Activated CD4-positive, alpha-beta T cell treated with anti-CD3 and anti-CD28 coated beads, Interleukin-2, amount 50 U/mL, for 4 hours (primary cell): ENCODE measurements at regions not wholly inside any gene's neighbourhood (a gene's known extent, or its start where the extent isn't known, plus 50 kb on each side); places are given as distances from the start of the nearest gene placed in this dataset.
A peak's percentile ranks its signal among the peaks of the same experiment; 100 is the strongest.

Source experiments
- DNase-seq, 2 experiments: peaks; one replicate each; pipeline ENCODE4 v3.0.0-alpha.2; 2020

DNA sequence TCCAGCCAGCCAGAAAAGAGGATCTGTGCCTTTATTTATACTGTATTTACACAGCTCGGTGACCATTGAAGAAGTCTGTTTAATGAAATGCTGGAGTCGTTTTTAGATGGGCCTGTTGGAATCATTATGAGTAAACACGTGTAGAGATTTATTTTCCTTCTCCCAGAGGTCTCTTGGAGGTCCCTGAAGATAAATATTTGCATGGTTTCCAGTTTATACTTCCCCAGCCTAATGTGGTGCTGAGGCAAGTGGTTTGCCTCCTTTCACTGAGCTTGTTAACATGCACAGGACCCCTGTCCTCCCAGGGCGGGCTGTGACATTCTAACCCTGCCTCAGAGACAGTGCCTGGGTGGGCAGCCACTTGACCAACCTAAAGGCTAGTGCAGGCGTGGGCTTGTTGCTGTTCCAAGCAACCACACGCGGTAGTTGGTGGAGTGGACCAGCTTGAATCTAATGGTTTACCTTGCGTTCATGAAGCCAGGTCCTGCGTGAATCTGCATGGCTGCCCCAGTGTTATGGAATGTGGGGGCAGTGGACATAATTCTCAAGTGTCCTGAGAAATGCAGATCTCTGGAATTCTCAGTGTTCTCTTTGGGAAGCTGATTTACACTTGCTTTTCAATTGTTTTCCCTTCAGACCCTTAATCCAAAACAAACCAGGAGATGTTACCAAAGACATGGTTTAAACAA is 130.2 kb upstream of the DLX2 start:
- no peak for DNase-seq

DNA sequence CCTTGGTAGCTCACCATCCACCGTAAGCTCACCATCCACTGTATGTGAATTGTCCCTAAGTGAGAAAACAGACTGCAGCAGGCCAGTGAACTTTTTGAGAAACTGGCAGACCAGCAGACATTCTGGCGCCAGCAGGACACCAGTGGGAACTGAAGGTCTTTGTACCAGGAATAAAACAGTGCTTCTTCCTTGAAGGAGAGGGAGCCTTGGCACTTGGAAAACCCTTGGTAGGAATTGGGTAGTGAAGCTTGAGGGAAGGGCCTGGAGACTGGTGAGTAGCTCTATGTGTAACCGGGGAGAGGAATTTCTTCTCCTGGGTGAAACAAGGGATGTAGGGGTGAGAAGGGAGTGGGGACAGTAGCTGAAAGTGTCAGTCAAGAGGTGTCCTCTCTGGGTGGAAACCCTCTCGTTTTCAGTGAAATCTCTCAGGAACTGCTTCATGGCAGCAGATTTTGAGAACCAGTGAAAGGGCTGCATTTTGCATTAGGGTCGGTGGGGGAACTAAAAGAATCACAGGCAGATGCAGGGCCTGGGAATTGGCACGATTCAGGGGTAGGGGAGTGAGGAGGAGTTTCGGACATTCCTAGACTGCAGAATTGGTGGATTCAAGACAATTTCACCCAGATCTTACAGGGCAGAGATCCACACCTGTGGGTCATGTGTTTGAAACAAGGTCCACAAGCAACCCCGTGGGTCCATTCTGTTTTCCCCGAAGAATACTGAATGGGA is 131.5 kb upstream of the DLX2 start:
- DNase-seq: no peak

DNA sequence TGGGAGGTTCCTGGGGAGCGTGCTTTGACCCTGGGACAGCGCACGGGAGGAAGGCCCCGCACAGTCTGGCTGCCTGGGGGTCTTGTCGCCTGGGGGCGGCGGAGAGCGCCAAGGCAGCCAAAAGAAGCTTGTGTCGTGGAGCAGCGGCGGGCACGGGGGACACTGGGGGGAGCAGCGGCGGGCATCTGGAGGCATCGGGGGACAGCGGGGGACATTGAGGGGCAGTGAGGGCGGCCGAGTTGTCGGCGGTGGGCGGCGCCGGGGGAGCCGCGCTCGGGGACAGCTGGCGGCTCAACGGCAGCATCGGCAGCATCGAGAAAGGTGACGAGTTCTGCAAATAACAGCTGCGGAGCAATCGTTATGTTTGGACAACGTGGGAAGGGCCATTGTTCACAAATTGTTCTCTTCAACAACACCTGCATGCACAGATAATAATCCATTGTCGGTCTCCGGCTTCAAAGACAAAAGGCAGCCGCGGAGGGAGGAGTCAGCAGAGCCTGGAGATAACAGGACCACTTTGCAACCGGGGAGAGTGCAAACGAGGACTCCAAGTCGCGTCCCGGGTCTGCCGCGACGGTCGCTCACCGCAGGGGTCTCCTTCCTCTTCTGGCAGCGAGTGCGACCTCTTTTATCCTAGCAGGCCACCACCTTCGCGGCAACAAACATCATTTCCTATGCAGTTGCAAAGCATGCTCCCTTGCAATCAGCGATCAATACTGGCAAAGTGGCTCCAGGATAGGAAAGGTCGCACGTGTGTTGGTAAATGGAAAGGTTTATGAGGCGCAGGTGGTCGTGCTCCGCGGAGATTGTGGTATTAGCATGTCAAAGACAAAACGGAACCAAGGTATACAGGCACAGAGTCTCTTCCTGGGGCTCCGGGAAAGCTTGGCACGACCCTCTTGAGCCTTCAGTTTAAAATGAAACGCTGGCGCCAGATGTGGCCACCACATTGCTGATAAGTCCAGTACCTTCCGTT is 132.3 kb upstream of the DLX2 start:
- peak; percentile 15 to 18 for DNase-seq

GRCh38 chr2:172239944-172240590 is 137.4 kb upstream of the DLX2 start:
- DNase-seq: no peak

DNA sequence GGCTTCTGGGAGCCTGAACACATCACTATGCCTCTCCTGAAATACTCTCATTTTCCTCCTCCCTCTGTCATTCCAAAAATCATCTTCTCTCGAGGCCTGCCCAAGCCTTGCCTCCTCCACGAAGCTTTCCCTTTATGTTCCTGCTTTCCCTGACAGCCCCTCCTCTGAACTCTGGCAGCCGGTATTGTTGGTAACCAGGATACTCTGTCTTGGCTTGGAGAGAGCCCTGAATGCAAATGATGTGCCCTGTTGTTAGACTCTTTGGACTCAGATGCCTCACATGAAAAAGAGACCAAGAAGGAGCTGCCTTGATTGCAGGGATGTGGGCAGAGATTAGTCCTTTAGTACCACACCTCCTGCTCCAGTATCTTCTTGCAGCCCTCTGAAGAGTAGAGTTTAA is 138.5 kb upstream of the DLX2 start:
- DNase-seq: no peak

DNA sequence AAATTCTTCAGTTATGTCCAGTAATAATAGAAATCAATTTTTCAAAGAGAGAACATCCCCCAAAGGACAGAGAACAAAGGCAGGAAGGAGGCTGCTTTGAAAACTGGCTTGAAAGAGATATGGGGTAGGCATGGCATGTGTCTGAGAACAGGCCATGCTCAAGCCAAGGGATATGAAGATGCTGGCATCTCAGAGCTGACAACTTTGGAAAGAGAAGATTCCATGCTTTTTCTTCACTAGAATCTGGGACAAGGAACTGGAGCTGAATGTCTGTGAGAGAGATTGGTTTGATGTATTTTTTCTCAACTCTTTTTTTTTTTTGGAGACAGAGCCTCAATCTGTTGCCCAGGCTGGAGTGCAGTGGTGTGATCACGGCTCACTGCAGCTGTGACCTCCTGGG is 139.8 kb upstream of the DLX2 start:
- DNase-seq: no peak

DNA sequence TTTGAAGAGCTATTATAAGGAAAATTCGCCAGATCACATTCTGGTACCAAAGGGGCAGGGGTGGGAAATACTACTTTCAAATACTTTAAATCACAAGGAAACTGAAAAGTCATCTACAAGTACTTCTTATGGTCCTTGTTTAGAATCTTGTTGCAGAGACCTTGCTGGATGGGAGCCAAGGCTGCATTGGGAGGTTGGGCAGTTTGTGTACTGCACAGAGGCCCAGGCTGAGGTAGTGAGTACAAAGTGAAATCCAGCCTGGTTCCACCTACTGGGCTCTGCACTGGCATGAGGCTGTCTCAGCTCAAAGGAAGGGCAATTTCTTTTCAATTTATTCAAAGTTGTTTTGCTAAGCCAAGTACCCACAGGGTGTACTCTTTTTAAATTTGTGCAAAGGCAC is 140.3 kb upstream of the DLX2 start:
- no peak for DNase-seq

DNA sequence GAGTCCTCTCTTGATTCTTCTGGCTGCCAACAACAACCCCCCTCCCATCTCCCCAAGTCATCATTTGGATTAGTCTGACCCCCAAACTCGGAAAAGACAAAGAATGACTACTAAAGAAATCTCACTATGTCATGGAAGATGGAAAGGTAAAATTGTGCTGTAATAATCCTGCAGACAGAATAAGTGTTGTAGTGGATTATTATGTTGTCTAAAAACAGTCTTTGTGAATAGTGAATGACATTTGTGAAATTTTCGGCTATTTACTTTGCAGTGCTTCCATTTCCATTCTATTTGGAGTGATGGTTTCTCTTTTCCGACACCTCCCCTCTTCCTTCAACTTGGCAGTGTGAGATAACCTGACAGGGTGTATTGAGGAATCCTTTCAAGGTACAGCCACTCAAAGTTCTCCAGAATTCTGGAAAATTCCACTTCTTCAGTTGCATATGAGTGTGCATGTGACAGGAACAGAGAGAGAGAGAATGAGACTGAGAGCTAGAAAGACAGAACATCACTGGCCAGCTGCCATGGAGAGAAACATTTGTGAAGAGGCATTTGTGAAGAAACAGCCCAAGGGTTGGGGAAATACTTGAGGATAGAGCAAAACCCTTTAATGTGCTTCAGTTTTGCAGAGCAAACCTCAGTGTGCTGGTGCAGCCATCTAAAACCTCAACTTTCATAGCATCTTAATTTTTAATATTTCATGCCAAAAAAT is 141.9 kb upstream of the DLX2 start:
- no peak for DNase-seq

- DNase-seq: no peak
Observed at GRCh38 chr2:172246649-172247048, 143.9 kb upstream of the DLX2 start.

- DNase-seq: no peak
Observed at GRCh38 chr2:172247203-172247602, 144.5 kb upstream of the DLX2 start.

GRCh38 chr2:172248381-172248780 is 145.7 kb upstream of the DLX2 start:
- no peak for DNase-seq

DNA sequence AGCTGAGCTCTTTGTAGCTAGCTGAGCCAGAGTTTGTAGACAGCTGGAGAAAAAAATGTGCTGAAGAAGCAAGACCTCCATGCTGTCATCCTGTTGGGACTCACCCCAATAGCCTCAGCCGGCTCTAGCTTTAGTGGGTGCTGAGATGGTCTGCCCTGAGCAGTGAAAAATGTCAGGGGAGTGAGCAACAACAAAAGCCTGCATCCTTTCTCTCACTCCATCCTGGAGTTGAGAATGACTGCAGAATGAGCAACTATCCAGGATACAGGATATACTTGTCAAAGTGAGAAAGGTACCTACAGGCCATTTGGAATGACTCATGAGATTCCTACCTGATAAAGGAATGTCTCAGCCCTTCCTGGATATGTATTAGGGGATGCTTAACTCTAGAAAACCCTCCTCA is 146.1 kb upstream of the DLX2 start:
- DNase-seq: no peak

DNA sequence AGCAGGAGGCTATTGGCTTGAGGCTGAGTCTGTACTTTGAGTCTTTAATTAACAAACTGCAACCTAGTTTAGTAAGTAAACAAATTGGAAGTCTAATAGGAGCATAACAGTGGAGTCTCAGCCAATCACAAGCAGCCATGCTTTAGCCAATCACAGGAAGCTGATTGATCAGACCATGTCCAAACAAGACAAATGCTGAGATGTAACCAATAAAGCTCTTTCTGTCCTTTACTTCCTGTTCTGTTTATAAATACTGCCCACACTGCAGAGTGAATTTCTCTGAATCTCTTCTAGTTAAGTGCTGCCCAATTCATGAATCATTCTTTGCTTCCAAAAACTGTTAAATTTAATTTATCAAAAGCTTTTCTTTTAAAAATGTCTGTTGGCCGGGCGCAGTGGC is 146.6 kb upstream of the DLX2 start:
- no peak for DNase-seq

DNA sequence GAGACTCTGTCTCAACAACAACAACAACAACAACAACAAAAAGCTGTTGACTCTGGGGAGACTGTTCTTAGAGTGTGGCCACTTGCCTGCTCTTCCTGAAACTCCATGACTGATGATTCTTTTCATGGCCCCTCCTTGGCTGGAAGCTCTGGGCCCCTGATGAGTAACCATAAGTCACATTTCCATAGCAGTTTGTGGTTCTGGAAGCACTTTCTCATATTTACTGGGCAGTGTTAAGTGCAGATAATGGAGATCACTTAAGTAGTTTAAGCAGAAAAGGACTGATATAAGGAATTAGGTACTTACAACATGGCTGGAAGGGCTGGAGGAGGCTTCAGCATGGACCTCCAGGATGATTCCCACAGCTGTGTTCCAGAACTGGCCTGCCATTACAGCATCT is 147.3 kb upstream of the DLX2 start:
- no peak for DNase-seq

DNA sequence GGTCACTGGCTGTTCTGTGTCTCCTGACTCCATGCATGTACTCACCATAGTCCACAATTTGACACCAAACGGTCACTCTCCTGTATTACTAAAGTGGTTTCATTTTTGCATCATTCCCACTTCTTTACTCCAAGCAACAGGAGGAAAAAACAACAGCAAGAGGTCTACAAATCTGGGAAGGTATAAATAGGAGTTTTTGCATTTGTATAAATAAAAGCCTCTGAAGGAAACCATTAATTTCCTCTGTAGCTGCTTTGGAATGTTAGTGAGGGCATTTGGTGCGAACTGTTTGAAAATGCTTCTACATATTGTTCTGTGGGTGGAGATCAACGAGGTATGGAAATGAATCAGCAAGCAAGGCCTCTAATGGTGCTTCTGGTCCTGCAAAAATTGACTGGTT is 148.5 kb upstream of the DLX2 start:
- no peak for DNase-seq

DNA sequence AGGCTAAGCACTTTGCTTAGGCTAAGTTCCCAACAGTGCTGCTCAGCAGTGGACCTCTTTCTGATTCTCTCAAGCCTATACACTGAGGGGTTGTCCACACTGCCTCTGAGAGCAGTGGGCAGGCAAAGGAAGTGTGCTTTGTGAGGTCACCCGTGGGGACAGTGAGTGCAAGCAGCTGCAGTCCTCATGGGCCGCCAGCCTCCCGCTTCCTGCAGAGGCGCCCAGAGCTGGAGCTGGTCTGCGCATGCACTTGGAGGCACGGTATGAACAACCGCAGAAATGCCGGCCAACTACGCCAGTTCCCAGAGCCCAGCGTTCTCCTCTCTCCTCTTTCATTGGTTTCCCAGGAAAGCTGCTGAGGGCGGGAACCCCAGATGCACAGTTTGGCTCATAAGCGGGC is 149.5 kb upstream of the DLX2 start:
- no peak for DNase-seq

GRCh38 chr2:172253190-172254052 is 150.7 kb upstream of the DLX2 start:
- DNase-seq: peak; percentile 22 to 28

GRCh38 chr2:172256886-172257285 is 154.2 kb upstream of the DLX2 start:
- DNase-seq: no peak

GRCh38 chr2:172259827-172260226 is 157.1 kb upstream of the DLX2 start:
- no peak for DNase-seq

GRCh38 chr2:172260336-172260735 is 157.6 kb upstream of the DLX2 start:
- no peak for DNase-seq

DNA sequence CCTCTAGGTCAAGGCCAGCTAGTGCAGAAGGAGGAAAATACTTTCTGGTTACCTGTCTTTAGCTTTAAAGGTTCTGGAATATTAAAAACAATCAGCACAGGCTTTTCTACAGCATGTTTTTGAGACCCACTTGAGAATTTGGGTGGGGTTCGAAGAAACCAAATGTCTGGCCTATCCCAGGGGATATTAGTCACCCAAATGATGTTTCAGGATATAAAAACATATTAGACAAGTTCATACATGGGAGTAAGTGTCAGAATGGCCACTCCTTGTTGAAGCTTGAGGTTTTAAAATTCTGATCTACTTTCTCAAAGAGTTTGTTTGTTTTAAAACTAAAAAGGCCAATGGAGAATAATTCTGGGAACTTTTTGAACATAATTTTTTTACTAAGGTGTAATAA is 158.6 kb upstream of the DLX2 start:
- DNase-seq: no peak
